Colonic mucosa (tissue), 4 donors: ENCODE measurements at regions not wholly inside any gene's neighbourhood (a gene's known extent, or its start where the extent isn't known, plus 50 kb on each side); places are given as distances from the start of the nearest gene placed in this dataset.
A peak's percentile ranks its signal among the peaks of the same experiment; 100 is the strongest.

Source experiments
- DNase-seq: peaks from one replicate; pipeline ENCODE4 v3.0.0-alpha.2; 2020
- H3K27ac ChIP-seq: fragments of 200-600 bp; one replicate; pipeline ENCODE4 v1.8.0; 2021
- H3K27me3 ChIP-seq: fragments of 200-600 bp; one replicate; pipeline ENCODE4 v1.8.0; 2021
- H3K36me3 ChIP-seq: fragments of 200-600 bp; one replicate; pipeline ENCODE4 v1.8.0; 2021
- H3K4me1 ChIP-seq: fragments of 200-600 bp; one replicate; pipeline ENCODE4 v1.8.0; 2021; ENCODE audit warnings: mild to moderate bottlenecking
- H3K4me3 ChIP-seq: fragments of 200-600 bp; one replicate; pipeline ENCODE4 v1.8.0; 2021
- H3K9ac ChIP-seq, 2 donors: one replicate each; pipeline ENCODE4 v1.7.0; 2013; ENCODE audit warnings: control low read depth in 2 of 2, low read depth in 2 of 2, low read length in 2 of 2
- H3K9me3 ChIP-seq: fragments of 200-600 bp; one replicate; pipeline ENCODE4 v1.8.0; 2021
- intact Hi-C: fragments of 100-400 bp; cut with DNase I; formaldehyde crosslinking; loops from one replicate; pipeline ENCODE4 v1.14.1; 2022
- TF ChIP-seq, protein P1 (sequence below): fragments of 200-600 bp; IDR thresholded peaks from one replicate; pipeline ENCODE4 v1.8.0; 2022; ENCODE audit warnings: antibody characterized with exemption, mild to moderate bottlenecking
- donor health status: healthy.
- donor health status: DM: no; HTN: no; CAD: no.
- donor health status: DM: no; HTN: no; CAD: no.

DNA sequence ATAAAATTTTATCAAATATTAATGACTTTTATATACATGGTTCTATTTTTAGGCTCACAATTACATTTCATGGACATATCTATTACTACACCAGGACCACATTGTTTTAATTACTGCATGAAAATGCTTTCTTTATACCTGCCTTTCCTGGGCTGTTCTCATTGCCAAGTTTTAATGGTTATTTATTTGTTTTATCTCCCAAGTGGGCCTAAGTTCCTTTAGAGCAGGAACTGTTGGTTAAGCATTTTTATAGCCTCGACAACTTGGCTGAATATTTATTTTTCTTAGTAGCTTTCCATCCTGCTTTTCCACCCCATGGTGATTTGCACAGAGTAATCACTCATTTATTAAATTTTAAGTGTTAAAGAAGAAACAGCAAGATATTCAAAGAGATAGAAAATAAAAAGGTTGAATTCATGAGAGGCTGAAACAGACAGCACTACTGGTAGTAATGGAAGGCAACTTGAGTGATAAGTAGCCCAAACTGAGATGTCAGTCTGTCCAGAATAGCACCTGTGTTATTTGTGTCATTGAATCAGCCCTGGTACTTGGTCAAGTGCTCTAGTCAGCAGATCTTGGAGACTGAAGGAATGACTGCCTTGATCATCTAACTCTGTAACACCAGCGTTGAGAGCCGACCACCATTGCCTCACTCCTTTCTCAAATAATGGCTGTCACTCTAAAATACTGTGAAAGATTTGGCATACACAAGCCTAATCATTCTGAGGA lies 119.1 kb upstream of the EGLN3 start:
- H3K4me1 ChIP-seq = no peaks in the 10 kb centered on the region
- H3K27ac ChIP-seq = no peak overlapping the region
- TF ChIP-seq, protein P1, sequence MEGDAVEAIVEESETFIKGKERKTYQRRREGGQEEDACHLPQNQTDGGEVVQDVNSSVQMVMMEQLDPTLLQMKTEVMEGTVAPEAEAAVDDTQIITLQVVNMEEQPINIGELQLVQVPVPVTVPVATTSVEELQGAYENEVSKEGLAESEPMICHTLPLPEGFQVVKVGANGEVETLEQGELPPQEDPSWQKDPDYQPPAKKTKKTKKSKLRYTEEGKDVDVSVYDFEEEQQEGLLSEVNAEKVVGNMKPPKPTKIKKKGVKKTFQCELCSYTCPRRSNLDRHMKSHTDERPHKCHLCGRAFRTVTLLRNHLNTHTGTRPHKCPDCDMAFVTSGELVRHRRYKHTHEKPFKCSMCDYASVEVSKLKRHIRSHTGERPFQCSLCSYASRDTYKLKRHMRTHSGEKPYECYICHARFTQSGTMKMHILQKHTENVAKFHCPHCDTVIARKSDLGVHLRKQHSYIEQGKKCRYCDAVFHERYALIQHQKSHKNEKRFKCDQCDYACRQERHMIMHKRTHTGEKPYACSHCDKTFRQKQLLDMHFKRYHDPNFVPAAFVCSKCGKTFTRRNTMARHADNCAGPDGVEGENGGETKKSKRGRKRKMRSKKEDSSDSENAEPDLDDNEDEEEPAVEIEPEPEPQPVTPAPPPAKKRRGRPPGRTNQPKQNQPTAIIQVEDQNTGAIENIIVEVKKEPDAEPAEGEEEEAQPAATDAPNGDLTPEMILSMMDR = no peak
- no peaks in the 10 kb centered on the region for H3K36me3 ChIP-seq
- intact Hi-C loops = no loop called here
- no peak overlapping the region for H3K9ac ChIP-seq
- H3K27me3 ChIP-seq = no peaks in the 10 kb centered on the region
- H3K4me3 ChIP-seq = no peak overlapping the region
- no peak for DNase-seq
- H3K9me3 ChIP-seq = no peaks in the 10 kb centered on the region

DNA sequence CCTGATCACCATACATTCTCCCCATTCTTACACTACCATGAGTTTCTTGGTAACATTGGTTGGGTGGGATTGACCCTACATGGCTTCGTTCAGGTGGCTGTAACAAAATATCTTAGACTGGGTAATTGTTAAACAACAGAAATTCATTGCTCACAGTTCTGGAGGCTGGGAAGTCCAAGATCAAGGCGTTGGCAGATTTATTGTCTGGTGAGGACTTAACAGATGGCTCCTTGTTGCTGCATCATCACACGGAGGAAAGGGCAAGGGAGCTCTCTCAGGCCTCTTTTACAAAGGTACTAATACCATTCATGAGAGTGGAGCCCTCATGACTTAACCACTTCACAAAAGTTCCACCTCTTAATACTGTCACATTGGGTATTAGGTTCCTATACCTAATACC lies 116.7 kb upstream of the EGLN3 start:
- Histone ChIP-seq H3K36me3 (no peaks in the 10 kb centered on the region), H3K4me1 (no peaks in the 10 kb centered on the region), H3K27me3 (no peaks in the 10 kb centered on the region), H3K9ac (no peak overlapping the region), H3K4me3 (no peak overlapping the region), H3K27ac (no peak overlapping the region), H3K9me3 (no peaks in the 10 kb centered on the region)
- intact Hi-C loops = no loop called here
- no peak for DNase-seq
- TF ChIP-seq, protein P1 = no peak

DNA sequence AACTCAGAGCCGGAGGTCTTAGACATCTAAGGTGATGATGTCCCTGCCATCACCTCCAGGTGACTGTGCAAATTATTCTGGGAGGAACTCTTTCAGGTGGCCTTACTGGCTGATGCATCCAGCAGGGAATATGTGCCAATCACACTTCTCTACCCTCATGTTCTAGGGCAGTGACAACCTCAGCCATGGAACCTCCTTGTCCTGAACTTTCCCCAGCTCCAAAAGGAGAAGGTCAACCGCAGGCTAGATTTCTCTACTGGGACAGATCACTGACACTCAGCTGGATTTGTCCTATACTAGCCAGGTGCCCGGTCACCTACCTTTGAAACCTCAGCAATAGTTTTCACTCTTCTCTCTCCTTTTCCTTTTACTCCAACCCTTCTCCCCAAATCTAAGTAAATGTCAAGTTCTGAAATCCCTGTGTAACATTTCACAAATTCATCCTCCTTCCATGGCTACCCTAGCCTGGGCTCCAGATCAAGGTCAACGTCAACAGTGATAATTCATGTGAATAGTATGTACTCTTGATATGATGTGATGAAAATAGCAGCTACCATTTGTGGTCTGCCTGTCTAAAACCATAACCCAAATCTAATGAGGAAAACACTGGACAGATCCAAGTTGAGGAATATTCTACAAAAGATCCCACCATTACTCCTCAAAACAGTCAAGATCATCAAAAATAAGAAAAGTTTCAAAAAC lies 115.0 kb upstream of the EGLN3 start:
- Histone ChIP-seq H3K36me3 (no peaks in the 10 kb centered on the region), H3K27me3 (no peaks in the 10 kb centered on the region), H3K9ac (no peak overlapping the region), H3K9me3 (no peaks in the 10 kb centered on the region), H3K27ac (no peak overlapping the region), H3K4me1 (no peaks in the 10 kb centered on the region), H3K4me3 (no peak overlapping the region)
- DNase-seq = no peak
- intact Hi-C loops = no loop called here
- TF ChIP-seq, protein P1 = no peak

DNA sequence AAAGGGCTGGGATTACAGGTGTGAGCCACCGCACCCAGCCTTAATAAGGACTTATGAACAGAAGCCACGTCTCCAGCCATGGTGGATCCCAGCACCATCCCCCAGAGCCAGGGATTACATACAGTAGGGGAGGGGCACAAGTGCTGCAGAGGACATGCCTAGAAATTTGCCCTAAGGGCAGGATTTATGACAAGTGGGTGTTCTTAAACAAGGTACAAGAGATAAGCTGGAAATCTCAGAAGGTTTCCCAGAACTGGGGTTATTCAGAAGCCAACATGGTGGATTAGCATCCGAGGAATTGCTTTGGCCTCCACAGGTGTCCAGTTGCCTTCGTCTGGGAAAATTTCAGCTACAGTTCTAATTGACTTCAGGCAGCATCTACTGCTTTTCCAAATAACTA lies 114.4 kb upstream of the EGLN3 start:
- intact Hi-C loops = no loop called here
- H3K4me1 ChIP-seq = no peaks in the 10 kb centered on the region
- TF ChIP-seq, protein P1 = no peak
- no peak overlapping the region for H3K27ac ChIP-seq
- DNase-seq = no peak
- no peaks in the 10 kb centered on the region for H3K27me3 ChIP-seq
- H3K4me3 ChIP-seq = no peak overlapping the region
- H3K9ac ChIP-seq = no peak overlapping the region
- no peaks in the 10 kb centered on the region for H3K9me3 ChIP-seq
- H3K36me3 ChIP-seq = no peaks in the 10 kb centered on the region

DNA sequence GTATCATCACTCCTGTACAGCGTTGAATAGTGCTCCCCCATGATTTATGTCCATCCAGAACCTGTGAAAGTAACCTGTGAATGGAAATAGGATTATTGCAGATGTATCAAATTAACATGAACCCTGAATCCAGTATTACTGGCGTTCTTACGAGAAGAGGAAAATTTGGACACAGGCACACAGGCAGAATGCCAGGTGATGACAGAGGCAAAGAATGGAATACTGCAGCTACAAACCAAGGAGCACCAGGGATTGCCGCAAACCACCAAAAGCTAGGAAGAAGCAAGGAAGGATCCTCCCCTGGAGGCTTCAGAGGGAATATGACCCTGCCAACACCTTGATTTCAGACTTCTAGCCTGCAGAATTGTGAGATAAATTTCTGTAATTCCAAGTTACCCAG lies 113.5 kb upstream of the EGLN3 start:
- Histone ChIP-seq H3K4me3 (no peak overlapping the region), H3K27me3 (no peaks in the 10 kb centered on the region), H3K9ac (no peak overlapping the region), H3K9me3 (no peaks in the 10 kb centered on the region), H3K36me3 (no peaks in the 10 kb centered on the region), H3K27ac (no peak overlapping the region), H3K4me1 (no peaks in the 10 kb centered on the region)
- intact Hi-C loops = no loop called here
- TF ChIP-seq, protein P1 = no peak
- peak; percentile 48 for DNase-seq
